Activated B cell treated with CpG ODN at 0.5 μM for 24 hours (primary cell): ENCODE measurements at regions not wholly inside any gene's neighbourhood (a gene's known extent, or its start where the extent isn't known, plus 50 kb on each side); places are given as distances from the start of the nearest gene placed in this dataset.

Source experiments
- ATAC-seq: fragments of 200-7000 bp; cut with Tn5 transposase; one replicate; pipeline ENCODE4 v1.10.0; 2021; ENCODE audit warnings: low read depth, mild to moderate bottlenecking, moderate library complexity
- CTCF ChIA-PET: fragments of 350-600 bp; sonication (Branson Sonifier 250); formaldehyde crosslinking; loops from one replicate; lab custom pipeline; 2021; ENCODE audit warnings: antibody characterized with exemption; lab: Charles Lee
- POLR2A ChIA-PET: fragments of 350-600 bp; sonication (Branson Sonifier 250); formaldehyde crosslinking; loops from one replicate; lab custom pipeline; 2021; ENCODE audit warnings: antibody characterized with exemption; lab: Charles Lee
- DNase-seq: peaks from one replicate; pipeline ENCODE4 v3.0.0; 2022
- H3K27ac Mint-ChIP-seq: one replicate; pipeline ENCODE4 v1.8.0; 2020; ENCODE audit warnings: mixed read lengths
- H3K27me3 Mint-ChIP-seq: one replicate; pipeline ENCODE4 v1.8.0; 2021; ENCODE audit warnings: mixed read lengths
- H3K36me3 Mint-ChIP-seq: one replicate; pipeline ENCODE4 v1.8.0; 2021; ENCODE audit warnings: low read depth, mixed read lengths
- H3K4me1 Mint-ChIP-seq: one replicate; pipeline ENCODE4 v1.8.0; 2021; ENCODE audit warnings: mixed read lengths
- H3K4me3 Mint-ChIP-seq: one replicate; pipeline ENCODE4 v1.8.0; 2020; ENCODE audit warnings: mild to moderate bottlenecking, mixed read lengths
- H3K9me3 Mint-ChIP-seq: one replicate; pipeline ENCODE4 v1.8.0; 2020; ENCODE audit warnings: mixed read lengths
- CTCF ChIP-seq: fragments of 200-600 bp; IDR thresholded peaks from one replicate; pipeline ENCODE4 v1.8.0; 2022; ENCODE audit warnings: antibody characterized with exemption, mild to moderate bottlenecking
- intact Hi-C: fragments of 100-400 bp; cut with micrococcal nuclease; formaldehyde crosslinking; loops from one replicate; pipeline ENCODE4 v1.15.1; 2024

- DNase-seq, result no peak
- CTCF ChIA-PET, result interaction anchor here (0.7 to 1.6 kb wide), 2 partner anchors 78 to 364 kb away, joined by 3 to 5 read pairs; no protein-coding TSS in a partner anchor
Observed at GRCh38 chr14:76706811-76707210, 54.5 kb upstream of the VASH1 start.

GRCh38 chr14:76708028-76708427, 53.2 kb upstream of the VASH1 start:
- Mint-ChIP-seq H3K4me3 (no peak overlapping the region), H3K4me1 (no peaks in the 10 kb centered on the region), H3K36me3 (no peaks in the 10 kb centered on the region), H3K9me3 (no peaks in the 10 kb centered on the region), H3K27me3 (peaks cover 5% of the 10 kb centered on the region), H3K27ac (no peak overlapping the region)
- no peak for TF ChIP-seq CTCF
- CTCF ChIA-PET, result interaction anchor here (1.3 to 1.5 kb wide), 2 partner anchors 8 to 77 kb away, joined by 5 to 7 read pairs; no protein-coding TSS in a partner anchor
- ATAC-seq, result no peak
- POLR2A ChIA-PET, result no interaction called here
- intact Hi-C loops, result no loop called here
- no peak for DNase-seq

More at GRCh38 chr14:76706811-76707210, 54.5 kb upstream of the VASH1 start:
- POLR2A ChIA-PET, result interaction anchor here (1.1 kb wide), 1 partner anchor 105 kb away, joined by 3 read pairs; no protein-coding TSS in a partner anchor
- H3K36me3 Mint-ChIP-seq, result no peaks in the 10 kb centered on the region
- TF ChIP-seq CTCF, result no peak
- H3K9me3 Mint-ChIP-seq, result no peaks in the 10 kb centered on the region
- H3K27ac Mint-ChIP-seq, result no peak overlapping the region
- peaks cover 5% of the 10 kb centered on the region for H3K27me3 Mint-ChIP-seq
- no peak overlapping the region for H3K4me3 Mint-ChIP-seq
- intact Hi-C loops, result no loop called here
- no peak for ATAC-seq
- H3K4me1 Mint-ChIP-seq, result no peaks in the 10 kb centered on the region

GRCh38 chr14:76708771-76709170, 52.5 kb upstream of the VASH1 start:
- TF ChIP-seq CTCF, result no peak
- POLR2A ChIA-PET, result no interaction called here
- no peaks in the 10 kb centered on the region for H3K9me3 Mint-ChIP-seq
- DNase-seq (no peak), ATAC-seq (no peak)
- CTCF ChIA-PET, result interaction anchor here (1.3 to 3.4 kb wide), 5 partner anchors 11 to 362 kb away, joined by 4 to 32 read pairs (median 7); no protein-coding TSS in a partner anchor
- no peak overlapping the region for H3K4me3 Mint-ChIP-seq
- no peaks in the 10 kb centered on the region for H3K4me1 Mint-ChIP-seq
- no peaks in the 10 kb centered on the region for H3K36me3 Mint-ChIP-seq
- intact Hi-C loops, result no loop called here
- no peak overlapping the region for H3K27ac Mint-ChIP-seq
- H3K27me3 Mint-ChIP-seq, result peaks cover 9% of the 10 kb centered on the region

- no peak for TF ChIP-seq CTCF
- peaks cover 11% of the 10 kb centered on the region for H3K27me3 Mint-ChIP-seq
- DNase-seq (no peak), ATAC-seq (no peak)
- ChIA-PET POLR2A (no interaction called here), CTCF (interaction anchor here (0.7 to 3.4 kb wide), 22 partner anchors 8 to 606 kb away, joined by 3 to 45 read pairs (median 4); no protein-coding TSS in a partner anchor)
- no peak overlapping the region for H3K4me3 Mint-ChIP-seq
- intact Hi-C loops, result loop anchor here (1.0 to 2.0 kb wide), 3 partner anchors 74 to 360 kb away; no protein-coding TSS in a partner anchor
- no peaks in the 10 kb centered on the region for H3K36me3 Mint-ChIP-seq
- no peaks in the 10 kb centered on the region for H3K9me3 Mint-ChIP-seq
- H3K27ac Mint-ChIP-seq, result no peak overlapping the region
- H3K4me1 Mint-ChIP-seq, result no peaks in the 10 kb centered on the region
Observed at GRCh38 chr14:76710056-76711010, 50.9 kb upstream of the VASH1 start.
